B cell (primary cell): ENCODE measurements at regions not wholly inside any gene's neighbourhood (a gene's known extent, or its start where the extent isn't known, plus 50 kb on each side); places are given as distances from the start of the nearest gene placed in this dataset.
"Not testable (repeated sequence)": the region's sequence is repeated elsewhere in the genome, so short reads cannot be mapped to it uniquely, and the experiment has no call there.

Experiments
- ATAC-seq: fragments of 200-7000 bp; cut with Tn5 transposase; one replicate; pipeline ENCODE4 v1.10.0; 2021; ENCODE audit warnings: low read depth, mild to moderate bottlenecking, moderate number of reproducible peaks, moderate library complexity
- CTCF ChIA-PET: fragments of 350-600 bp; sonication (Branson Sonifier 250); formaldehyde crosslinking; loops from one replicate; lab custom pipeline; 2021; ENCODE audit warnings: antibody characterized with exemption, inconsistent platforms; lab: Charles Lee
- POLR2A ChIA-PET: fragments of 350-600 bp; sonication (Branson Sonifier 250); formaldehyde crosslinking; loops from one replicate; lab custom pipeline; 2021; ENCODE audit warnings: antibody characterized with exemption; lab: Charles Lee
- DNase-seq: peaks from one replicate; pipeline ENCODE4 v3.0.0; 2013
- H2AFZ ChIP-seq: 2 replicates; pipeline ENCODE4 v1.6.1; 2012; ENCODE audit warnings: mild to moderate bottlenecking, low read depth, low read length; ENCODE audit not compliant: insufficient read depth, poor library complexity, severe bottlenecking
- H3K27ac ChIP-seq, 2 donors: 1 replicate in 1 of 2; 2 replicates in 1 of 2; pipeline ENCODE4 v1.5.1; 2012 to 2013; ENCODE audit warnings: low read length in 2 of 2, mild to moderate bottlenecking in 2 of 2, moderate library complexity in 1 of 2
- H3K27me3 ChIP-seq, 4 experiments: fragments of 200-600 bp in 1 of 4; sonication (generic) in 1 of 4; replicated peaks in 1 of 4; 1 replicate in 2 of 4; 2 replicates in 2 of 4; pipeline versions ENCODE4 v1.6.1 to v1.7.0; 2013 to 2016; ENCODE audit warnings: low read length in 3 of 4, mild to moderate bottlenecking in 2 of 4, mixed read lengths in 1 of 4, moderate library complexity in 1 of 4; ENCODE audit not compliant: insufficient read depth in 4 of 4, control insufficient read depth in 3 of 4; ENCODE audit errors: control extremely low read depth in 1 of 4
- H3K36me3 ChIP-seq, 2 experiments: replicated peaks in 1 of 2; 1 replicate in 1 of 2; 2 replicates in 1 of 2; pipeline versions ENCODE4 v1.6.1 to v1.7.1; 2013; ENCODE audit warnings: low read length in 1 of 2; ENCODE audit not compliant: insufficient read depth in 2 of 2, control insufficient read depth in 1 of 2; ENCODE audit errors: control extremely low read depth in 1 of 2, extremely low read depth in 1 of 2
- H3K4me1 ChIP-seq, 2 donors: fragments of 200-600 bp in 1 of 2; sonication (generic) in 1 of 2; 1 replicate in 1 of 2; 2 replicates in 1 of 2; pipeline versions ENCODE4 v1.5.1 to v1.6.1; 2013 to 2017; ENCODE audit warnings: low read length in 2 of 2; ENCODE audit not compliant: control insufficient read depth in 2 of 2, insufficient read depth in 2 of 2
- H3K4me2 ChIP-seq: replicated peaks from 2 replicates; pipeline ENCODE3; 2012; ENCODE audit warnings: mild to moderate bottlenecking, low read depth, low read length; ENCODE audit not compliant: poor library complexity, severe bottlenecking
- H3K4me3 ChIP-seq, 5 experiments: fragments of 200-600 bp in 1 of 5; sonication (generic) in 1 of 5; 1 replicate in 3 of 5; 2 replicates in 2 of 5; pipeline versions ENCODE4 v1.5.1 to v1.7.0; 2011 to 2016; ENCODE audit warnings: low read length in 4 of 5, mild to moderate bottlenecking in 4 of 5, low read depth in 2 of 5, control low read depth in 1 of 5, moderate library complexity in 1 of 5; ENCODE audit not compliant: insufficient read depth in 1 of 5; ENCODE audit errors: control extremely low read depth in 1 of 5, extremely low read depth in 1 of 5
- H3K79me2 ChIP-seq: fragments of 200-600 bp; sonication (generic); one replicate; pipeline ENCODE4 v1.6.0; 2016; ENCODE audit warnings: low read length; ENCODE audit not compliant: control insufficient read depth, insufficient read depth
- H3K9ac ChIP-seq: fragments of 200-600 bp; sonication (generic); 2 replicates; pipeline ENCODE4 v1.6.1; 2017; ENCODE audit warnings: mild to moderate bottlenecking, low read length, moderate library complexity
- H3K9me3 ChIP-seq, 3 donors: one replicate each; pipeline versions ENCODE4 v1.6.1 to v1.7.1; 2013; ENCODE audit warnings: low read length in 2 of 3; ENCODE audit not compliant: control insufficient read depth in 2 of 3, insufficient read depth in 1 of 3; ENCODE audit errors: control extremely low read depth in 1 of 3
- H4K20me1 ChIP-seq: 2 replicates; pipeline ENCODE4 v1.6.0; 2012; ENCODE audit warnings: mild to moderate bottlenecking, low read length; ENCODE audit not compliant: insufficient read depth, control insufficient read depth, poor library complexity, severe bottlenecking
- H3K27ac Mint-ChIP-seq: one replicate; pipeline ENCODE4 v1.8.0; 2021; ENCODE audit warnings: mixed read lengths
- H3K27me3 Mint-ChIP-seq: one replicate; pipeline ENCODE4 v1.8.0; 2021; ENCODE audit warnings: mixed read lengths
- H3K4me1 Mint-ChIP-seq: one replicate; pipeline ENCODE4 v1.8.0; 2021; ENCODE audit warnings: mixed read lengths
- H3K4me3 Mint-ChIP-seq: one replicate; pipeline ENCODE4 v1.8.0; 2021; ENCODE audit warnings: mixed read lengths
- H3K9me3 Mint-ChIP-seq: one replicate; pipeline ENCODE4 v1.8.0; 2022; ENCODE audit warnings: mixed read lengths; ENCODE audit not compliant: insufficient read depth
- EZH2 ChIP-seq: IDR thresholded peaks from 2 replicates; pipeline ENCODE4 v1.6.1; 2012; ENCODE audit warnings: borderline replicate concordance, low read depth, mild to moderate bottlenecking, moderate library complexity, low read length; ENCODE audit not compliant: insufficient read depth, poor library complexity, severe bottlenecking
- WGBS: methylation state at CpG from one replicate; pipeline ENCODE4 v1.1.5; 2013; ENCODE audit warnings: missing lambda C conversion rate; ENCODE audit not compliant: insufficient coverage; 5-methylcytosine and 5-hydroxymethylcytosine counted together
- intact Hi-C: fragments of 100-400 bp; cut with micrococcal nuclease; formaldehyde crosslinking; loops from one replicate; pipeline ENCODE4 v1.10.0; 2022
- TF ChIP-seq, protein P1 (sequence below): fragments of 200-600 bp; IDR thresholded peaks from one replicate; pipeline ENCODE4 v1.8.0; 2022; ENCODE audit warnings: antibody characterized with exemption, mild to moderate bottlenecking

DNA sequence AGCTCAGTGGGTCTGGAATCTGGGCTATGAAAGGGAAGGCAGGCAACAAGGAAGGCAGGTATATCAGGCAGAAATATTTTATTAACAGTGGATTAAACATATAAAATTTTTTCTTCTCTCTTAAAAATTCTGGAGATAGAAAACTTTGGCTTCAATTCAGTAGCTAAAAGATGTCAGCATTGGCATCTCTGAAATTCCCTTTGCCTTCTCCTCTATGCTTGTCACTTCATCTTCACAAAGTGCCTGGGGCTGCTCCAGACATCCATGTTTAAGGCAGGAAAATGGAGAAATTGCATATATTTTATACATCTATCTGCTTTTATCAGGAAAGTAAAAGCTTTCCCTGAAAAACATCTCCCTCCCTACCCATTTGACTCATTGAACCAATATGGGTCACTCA is 894.1 kb upstream of the API5 start:
- Histone ChIP-seq H2AFZ (no peak overlapping the region), H3K27ac (no peak overlapping the region), H3K4me2 (no peak overlapping the region), H4K20me1 (no peaks in the 10 kb centered on the region), H3K79me2 (no peaks in the 10 kb centered on the region), H3K4me3 (no peak overlapping the region), H3K9ac (no peak overlapping the region), H3K4me1 (no peaks in the 10 kb centered on the region), H3K36me3 (no peaks in the 10 kb centered on the region), H3K27me3 (no peaks in the 10 kb centered on the region), H3K9me3 (no peaks in the 10 kb centered on the region)
- intact Hi-C loops: no loop called here
- POLR2A ChIA-PET: no interaction called here
- TF ChIP-seq, protein P1, sequence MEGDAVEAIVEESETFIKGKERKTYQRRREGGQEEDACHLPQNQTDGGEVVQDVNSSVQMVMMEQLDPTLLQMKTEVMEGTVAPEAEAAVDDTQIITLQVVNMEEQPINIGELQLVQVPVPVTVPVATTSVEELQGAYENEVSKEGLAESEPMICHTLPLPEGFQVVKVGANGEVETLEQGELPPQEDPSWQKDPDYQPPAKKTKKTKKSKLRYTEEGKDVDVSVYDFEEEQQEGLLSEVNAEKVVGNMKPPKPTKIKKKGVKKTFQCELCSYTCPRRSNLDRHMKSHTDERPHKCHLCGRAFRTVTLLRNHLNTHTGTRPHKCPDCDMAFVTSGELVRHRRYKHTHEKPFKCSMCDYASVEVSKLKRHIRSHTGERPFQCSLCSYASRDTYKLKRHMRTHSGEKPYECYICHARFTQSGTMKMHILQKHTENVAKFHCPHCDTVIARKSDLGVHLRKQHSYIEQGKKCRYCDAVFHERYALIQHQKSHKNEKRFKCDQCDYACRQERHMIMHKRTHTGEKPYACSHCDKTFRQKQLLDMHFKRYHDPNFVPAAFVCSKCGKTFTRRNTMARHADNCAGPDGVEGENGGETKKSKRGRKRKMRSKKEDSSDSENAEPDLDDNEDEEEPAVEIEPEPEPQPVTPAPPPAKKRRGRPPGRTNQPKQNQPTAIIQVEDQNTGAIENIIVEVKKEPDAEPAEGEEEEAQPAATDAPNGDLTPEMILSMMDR: no peak
- no peak for TF ChIP-seq EZH2
- H3K4me3 Mint-ChIP-seq: no peak overlapping the region
- no peaks in the 10 kb centered on the region for H3K27me3 Mint-ChIP-seq
- H3K4me1 Mint-ChIP-seq: no peaks in the 10 kb centered on the region
- CTCF ChIA-PET: interaction anchor here (0.5 kb wide), 1 partner anchor 301 kb away, joined by 3 read pairs; no protein-coding TSS in a partner anchor
- DNase-seq (no peak), ATAC-seq (no peak)
- peaks cover 5% of the 10 kb centered on the region for H3K9me3 Mint-ChIP-seq
- H3K27ac Mint-ChIP-seq: no peak overlapping the region

DNA sequence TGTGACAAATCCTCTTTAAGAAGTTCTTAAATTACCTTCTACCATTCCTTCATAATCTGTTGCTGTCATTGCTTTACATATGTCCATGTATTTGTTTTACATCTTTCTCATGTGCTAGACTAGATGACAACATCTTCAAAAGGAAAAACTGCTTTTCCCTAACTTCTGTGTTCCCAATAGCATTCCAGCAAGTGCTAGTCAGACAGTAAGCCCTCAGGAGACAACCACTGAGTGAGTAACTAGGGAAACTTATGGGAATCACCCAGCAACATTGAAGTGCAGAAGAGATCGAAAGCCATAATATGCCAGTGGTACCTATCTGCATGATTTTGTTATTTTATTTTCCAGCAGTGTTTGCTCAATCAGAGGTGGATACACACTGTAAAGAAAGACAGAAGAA is 889.7 kb upstream of the API5 start:
- Histone ChIP-seq H3K27ac (no peak overlapping the region), H3K4me3 (no peak overlapping the region), H3K4me1 (no peaks in the 10 kb centered on the region), H3K9ac (no peak overlapping the region), H3K36me3 (no peaks in the 10 kb centered on the region), H3K27me3 (no peaks in the 10 kb centered on the region), H3K79me2 (no peaks in the 10 kb centered on the region), H3K9me3 (no peaks in the 10 kb centered on the region), H3K4me2 (no peak overlapping the region), H2AFZ (no peak overlapping the region), H4K20me1 (no peaks in the 10 kb centered on the region)
- Mint-ChIP-seq H3K9me3 (no peaks in the 10 kb centered on the region), H3K27ac (no peak overlapping the region), H3K4me3 (no peak overlapping the region), H3K4me1 (no peaks in the 10 kb centered on the region), H3K27me3 (no peaks in the 10 kb centered on the region)
- ChIA-PET POLR2A (no interaction called here), CTCF (interaction anchor here (1.5 kb wide), 1 partner anchor 10 kb away, joined by 3 read pairs; no protein-coding TSS in a partner anchor)
- WGBS: no CpG with 5 or more reads among the region's 1 CpG
- DNase-seq (no peak), ATAC-seq (no peak)
- intact Hi-C loops: no loop called here
- TF ChIP-seq, protein P1: no peak
- TF ChIP-seq EZH2: no peak

DNA sequence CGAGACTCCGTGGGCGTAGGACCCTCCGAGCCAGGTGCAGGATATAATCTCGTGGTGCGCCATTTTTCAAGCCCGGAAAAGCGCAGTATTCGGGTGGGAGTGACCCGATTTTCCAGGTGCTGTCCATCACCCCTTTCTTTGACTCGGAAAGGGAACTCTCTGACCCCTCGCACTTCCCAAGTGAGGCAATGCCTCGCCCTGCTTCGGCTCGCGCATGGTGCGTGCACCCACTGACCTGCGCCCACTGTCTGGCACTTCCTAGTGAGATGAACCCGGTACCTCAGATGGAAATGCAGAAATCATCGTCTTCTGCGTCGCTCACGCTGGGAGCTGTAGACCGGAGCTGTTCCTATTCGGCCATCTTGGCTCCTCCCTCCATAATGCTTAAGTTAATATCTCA is 876.9 kb upstream of the API5 start:
- H3K36me3 ChIP-seq, H2AFZ ChIP-seq, ATAC-seq, H3K27me3 Mint-ChIP-seq, H4K20me1 ChIP-seq, H3K79me2 ChIP-seq, intact Hi-C loops, H3K27ac Mint-ChIP-seq, H3K9ac ChIP-seq, H3K9me3 Mint-ChIP-seq, H3K4me3 ChIP-seq, H3K9me3 ChIP-seq, H3K27me3 ChIP-seq, CTCF ChIA-PET, H3K4me1 Mint-ChIP-seq, H3K4me3 Mint-ChIP-seq, H3K4me2 ChIP-seq, H3K27ac ChIP-seq, POLR2A ChIA-PET, DNase-seq, H3K4me1 ChIP-seq: not testable (repeated sequence)
- 97% methylated on average over 20 of the region's 25 CpGs for WGBS
